ENCODE measurements at regions not wholly inside any gene's neighbourhood (a gene's known extent, or its start where the extent isn't known, plus 50 kb on each side); places are given as distances from the start of the nearest gene placed in this dataset.
"Not testable (repeated sequence)": the region's sequence is repeated elsewhere in the genome, so short reads cannot be mapped to it uniquely, and the experiment has no call there.

GRCh38 chr3:106830334-106830733 is 546.9 kb upstream of the CCDC54 start:
- DNase-seq (ENCODE audit: low read depth in 2 of 3, low spot score in 2 of 3), result no peak

DNA sequence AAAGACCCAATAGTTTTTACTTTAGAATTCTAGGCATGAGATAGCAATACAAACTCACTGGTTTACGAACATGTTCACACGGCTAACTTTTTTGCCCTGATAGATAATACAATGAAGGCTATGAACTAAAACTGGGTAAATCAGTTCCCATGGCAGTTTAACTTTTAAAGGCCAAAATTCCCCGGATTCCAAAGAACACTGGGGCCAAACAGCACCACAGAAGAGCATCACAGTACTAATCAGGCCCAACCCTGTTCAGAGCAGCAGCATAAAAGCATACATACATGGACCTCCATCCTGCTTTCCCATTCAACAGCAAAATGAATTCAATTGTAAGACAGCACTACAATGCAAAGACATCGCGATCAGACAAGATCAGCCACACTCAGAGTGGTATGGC is 540.3 kb upstream of the CCDC54 start:
- no peak for DNase-seq (ENCODE audit: low read depth in 2 of 3, low spot score in 2 of 3)

- DNase-seq (ENCODE audit: low read depth in 2 of 3, low spot score in 2 of 3), result no peak
Measured at GRCh38 chr3:106837616-106838015, 539.6 kb upstream of the CCDC54 start.

- no peak for DNase-seq (ENCODE audit: low read depth in 2 of 3, low spot score in 2 of 3)
Measured at GRCh38 chr3:106839576-106840280, 537.5 kb upstream of the CCDC54 start.

- no peak for DNase-seq (ENCODE audit: low read depth in 2 of 3, low spot score in 2 of 3)
Measured at GRCh38 chr3:106840319-106840718, 536.9 kb upstream of the CCDC54 start.

- no peak for DNase-seq (ENCODE audit: low read depth in 2 of 3, low spot score in 2 of 3)
Measured at GRCh38 chr3:106842151-106842550, 535.1 kb upstream of the CCDC54 start.

- no peak for DNase-seq (ENCODE audit: low read depth in 2 of 3, low spot score in 2 of 3)
Measured at GRCh38 chr3:106844638-106845037, 532.6 kb upstream of the CCDC54 start.

- no peak for DNase-seq (ENCODE audit: low read depth in 2 of 3, low spot score in 2 of 3)
Measured at GRCh38 chr3:106848099-106848498, 529.1 kb upstream of the CCDC54 start.

- no peak for DNase-seq (ENCODE audit: low read depth in 2 of 3, low spot score in 2 of 3)
Measured at GRCh38 chr3:106850437-106850836, 526.8 kb upstream of the CCDC54 start.

GRCh38 chr3:106858321-106858720 is 518.9 kb upstream of the CCDC54 start:
- DNase-seq (ENCODE audit: low read depth in 2 of 3, low spot score in 2 of 3), result not testable (repeated sequence)

DNA sequence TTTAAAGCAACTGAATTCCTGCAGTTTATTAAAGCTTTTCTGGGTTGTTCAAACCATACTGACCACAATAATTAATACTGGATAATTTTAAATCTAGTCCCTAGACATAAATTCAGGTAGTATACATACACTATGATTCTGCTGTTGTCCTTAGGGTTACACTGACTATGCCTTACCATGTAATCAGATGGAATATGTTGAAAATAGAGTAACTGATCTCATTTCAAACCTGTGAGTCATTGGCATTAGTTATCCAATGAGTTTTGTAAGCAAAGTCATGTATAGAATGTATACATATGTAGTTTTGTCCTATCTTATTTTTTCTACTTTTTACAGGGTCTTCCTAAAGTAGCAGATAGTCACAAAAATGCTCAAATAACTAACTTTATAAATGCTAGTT is 517.1 kb upstream of the CCDC54 start:
- DNase-seq (ENCODE audit: low read depth in 2 of 3, low spot score in 2 of 3), result no peak

DNA sequence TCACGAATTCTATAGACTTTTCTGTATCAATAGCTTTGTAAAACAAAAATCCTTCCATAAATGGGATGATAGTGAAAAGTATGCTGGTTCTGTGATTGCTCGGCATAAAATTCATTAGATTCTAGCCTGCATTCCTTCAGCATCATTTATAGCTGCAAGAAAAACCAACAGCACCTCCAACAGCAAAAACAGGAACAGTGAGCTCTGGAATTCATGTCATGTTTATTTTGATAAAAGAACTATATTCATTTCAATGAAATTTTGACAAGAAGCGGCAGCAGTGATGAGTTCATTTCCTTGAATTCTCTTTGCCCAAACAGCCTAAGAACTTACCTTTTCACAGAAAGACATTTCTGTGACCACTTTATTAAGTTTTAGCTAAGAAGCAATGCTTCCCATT is 515.2 kb upstream of the CCDC54 start:
- DNase-seq (ENCODE audit: low read depth in 2 of 3, low spot score in 2 of 3), result no peak

GRCh38 chr3:106877627-106878026 is 499.6 kb upstream of the CCDC54 start:
- DNase-seq (ENCODE audit: low read depth in 2 of 3, low spot score in 2 of 3), result no peak

- DNase-seq (ENCODE audit: low read depth in 2 of 3, low spot score in 2 of 3), result no peak
Measured at GRCh38 chr3:106880206-106880605, 497.0 kb upstream of the CCDC54 start.

DNA sequence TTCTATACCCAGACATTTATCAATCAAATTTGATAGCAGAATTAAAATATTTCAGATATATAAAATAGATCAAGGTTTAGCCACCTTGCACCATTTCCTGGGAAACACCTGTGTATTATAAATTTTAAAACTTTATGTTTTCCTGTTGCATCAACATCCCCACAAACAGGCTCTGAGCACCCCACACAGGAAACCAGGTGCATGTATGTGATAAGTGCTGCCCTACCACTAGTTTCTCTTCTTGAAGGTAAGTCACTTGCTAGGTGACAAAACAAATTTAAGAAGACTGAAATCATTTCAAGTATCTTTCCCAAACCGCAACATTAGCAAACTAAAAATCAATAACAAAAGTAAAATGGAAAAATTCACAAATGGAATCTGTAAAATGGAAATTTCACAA is 496.1 kb upstream of the CCDC54 start:
- no peak for DNase-seq (ENCODE audit: low read depth in 2 of 3, low spot score in 2 of 3)

DNA sequence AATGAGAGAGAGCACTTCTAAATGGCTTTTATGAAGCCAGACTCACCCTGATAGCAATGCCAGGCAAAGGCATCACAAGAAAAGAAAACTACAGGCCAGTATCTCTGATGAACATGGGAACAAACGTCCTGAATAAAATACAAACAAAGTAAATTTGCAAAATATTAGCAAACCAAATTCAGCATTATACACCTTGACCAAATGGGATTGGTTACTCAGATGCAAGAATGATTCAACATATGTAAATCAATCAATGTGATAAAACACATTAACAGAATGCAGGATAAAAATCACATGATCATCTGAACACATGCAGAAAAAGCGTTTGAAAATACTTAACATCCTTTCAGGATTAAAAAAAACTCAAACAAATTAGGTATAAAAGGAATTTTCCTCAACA is 494.9 kb upstream of the CCDC54 start:
- no peak for DNase-seq (ENCODE audit: low read depth in 2 of 3, low spot score in 2 of 3)

GRCh38 chr3:106906074-106906473 is 471.2 kb upstream of the CCDC54 start:
- DNase-seq (ENCODE audit: low read depth in 2 of 3, low spot score in 2 of 3), result no peak

GRCh38 chr3:106908181-106908938 is 468.9 kb upstream of the CCDC54 start:
- DNase-seq (ENCODE audit: low read depth in 2 of 3, low spot score in 2 of 3), result no peak

- DNase-seq (ENCODE audit: low read depth in 2 of 3, low spot score in 2 of 3), result no peak
Measured at GRCh38 chr3:106913111-106913698, 464.0 kb upstream of the CCDC54 start.

- DNase-seq (ENCODE audit: low read depth in 2 of 3, low spot score in 2 of 3), result no peak
Measured at GRCh38 chr3:106913966-106914365, 463.3 kb upstream of the CCDC54 start.

DNA sequence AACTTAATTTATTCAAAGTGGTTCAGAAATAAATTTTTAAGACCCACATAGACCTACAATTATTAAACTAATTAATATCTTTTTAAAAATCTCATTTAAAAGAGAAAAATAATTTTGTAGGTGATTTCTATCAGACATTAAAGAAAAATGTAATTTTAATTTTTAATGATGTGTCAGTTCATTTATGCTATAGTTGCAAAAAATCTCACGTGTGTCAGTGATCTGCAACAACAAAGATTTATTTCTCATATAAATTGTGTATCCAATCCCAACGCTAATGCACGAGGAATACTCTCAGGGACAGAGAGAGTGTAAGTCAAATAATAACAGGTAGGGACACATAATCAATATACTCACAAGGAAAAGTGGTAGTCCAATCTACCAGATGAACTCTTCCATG is 456.6 kb upstream of the CCDC54 start:
- DNase-seq (ENCODE audit: low read depth in 2 of 3, low spot score in 2 of 3), result no peak

DNA sequence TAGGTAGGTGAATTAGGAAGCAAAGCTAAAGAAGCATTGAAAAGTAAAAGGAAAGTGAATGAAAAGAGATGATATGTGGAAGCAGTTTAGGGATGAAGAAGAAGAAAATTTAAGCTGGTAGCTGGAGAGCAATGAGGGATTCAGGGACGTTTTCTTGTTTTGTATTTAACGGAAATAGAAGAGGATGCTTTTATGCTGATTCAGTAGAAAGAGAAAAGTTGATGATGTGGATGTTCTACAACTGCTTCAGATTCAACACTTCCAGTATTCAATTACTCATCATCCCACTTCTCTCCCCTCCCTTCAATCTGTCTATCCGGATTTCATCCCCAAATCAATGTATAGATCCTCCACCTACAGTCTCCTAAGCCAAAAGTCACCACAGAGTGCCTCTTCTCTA is 448.2 kb upstream of the CCDC54 start:
- DNase-seq (ENCODE audit: low read depth in 2 of 3, low spot score in 2 of 3), result no peak
